HG03025 (cell line): ENCODE measurements at regions not wholly inside any gene's neighbourhood (a gene's known extent, or its start where the extent isn't known, plus 50 kb on each side); places are given as distances from the start of the nearest gene placed in this dataset.

Experiments used
- ATAC-seq: cut with Tn5 transposase; IDR thresholded peaks from one replicate; pipeline ENCODE4 v1.9.1; 2021; ENCODE audit warnings: mild to moderate bottlenecking, moderate library complexity; ENCODE audit not compliant: unreplicated experiment, low FRiP score

GRCh38 chr9:788777-789176, 52.7 kb upstream of the DMRT1 start:
- no peak for ATAC-seq
